Gastrocnemius medialis (tissue), 4 donors: ENCODE measurements at regions not wholly inside any gene's neighbourhood (a gene's known extent, or its start where the extent isn't known, plus 50 kb on each side); places are given as distances from the start of the nearest gene placed in this dataset.

Source experiments
- ATAC-seq, 2 donors: fragments of 150-250 bp; one replicate each; pipeline ENCODE4 v1.9.1; 2016
- DNase-seq, 2 donors: peaks; one replicate each; pipeline ENCODE4 v3.0.0-alpha.2; 2019
- H3K27ac ChIP-seq, 4 donors: fragments of 200-600 bp; sonication (generic); 1 replicate in 1 of 4; 2 replicates in 3 of 4; pipeline ENCODE4 v1.5.1; 2016 to 2018; ENCODE audit warnings: mild to moderate bottlenecking in 2 of 4, moderate library complexity in 1 of 4
- H3K27me3 ChIP-seq, 3 donors: fragments of 200-600 bp; sonication (generic) in 2 of 3; 1 replicate in 1 of 3; 2 replicates in 2 of 3; pipeline versions ENCODE4 v1.5.1 to v1.6.0; 2016 to 2019; ENCODE audit warnings: mild to moderate bottlenecking in 1 of 3, moderate library complexity in 1 of 3
- H3K36me3 ChIP-seq, 2 donors: fragments of 200-600 bp; sonication (generic) in 1 of 2; one replicate each; pipeline ENCODE4 v1.5.1; 2017 to 2018
- H3K4me1 ChIP-seq, 2 donors: fragments of 200-600 bp; sonication (generic) in 1 of 2; one replicate each; pipeline ENCODE4 v1.5.1; 2016 to 2017; ENCODE audit warnings: mild to moderate bottlenecking in 2 of 2
- H3K4me3 ChIP-seq, 4 donors: fragments of 200-600 bp; sonication (generic) in 3 of 4; 1 replicate in 1 of 4; 2 replicates in 3 of 4; pipeline ENCODE4 v1.5.1; 2016 to 2019; ENCODE audit warnings: mild to moderate bottlenecking in 2 of 4
- H3K9me3 ChIP-seq, 3 donors: fragments of 200-600 bp; sonication (generic) in 2 of 3; 1 replicate in 1 of 3; 2 replicates in 2 of 3; pipeline ENCODE4 v1.5.1; 2016 to 2019
- CTCF ChIP-seq, 5 experiments: fragments of 450-650 bp in 3 of 5; fragments of 200-600 bp in 2 of 5; sonication (generic) in 2 of 5; IDR thresholded peaks in 4 of 5; conservative IDR thresholded peaks in 1 of 5; 1 replicate in 4 of 5; 2 replicates in 1 of 5; pipeline ENCODE4 v1.5.1; 2016 to 2019; ENCODE audit warnings: antibody characterized with exemption in 5 of 5, mild to moderate bottlenecking in 3 of 5, moderate library complexity in 3 of 5
- POLR2A ChIP-seq, 2 donors: fragments of 450-650 bp; IDR thresholded peaks; one replicate each; pipeline ENCODE4 v1.6.1; 2017; ENCODE audit warnings: antibody characterized with exemption in 2 of 2, mild to moderate bottlenecking in 2 of 2, moderate library complexity in 2 of 2
- in situ Hi-C, 4 donors: fragments of 200-750 bp; cut with MboI; loops; one replicate each; pipeline versions ENCODE4 v1.15.0 to v1.8.0; 2017; ENCODE audit warnings: low sequenced_read_pairs in 4 of 4
- intact Hi-C: fragments of 100-400 bp; cut with DNase I; formaldehyde crosslinking; loops from one replicate; pipeline ENCODE4 v1.15.1; 2023; ENCODE audit warnings: low total_unique reads

- Histone ChIP-seq H3K27me3 (peaks cover 0 to 15% (median 9%) of the 10 kb centered on the region in 3 donors), H3K36me3 (no peaks in the 10 kb centered on the region), H3K27ac (no peak overlapping the region), H3K9me3 (no peaks in the 10 kb centered on the region), H3K4me1 (no peaks in the 10 kb centered on the region), H3K4me3 (no peak overlapping the region)
- TF ChIP-seq POLR2A (IDR thresholded peaks at IDR 0.05) (no peak), CTCF (IDR thresholded peaks at IDR 0.05 in 4 of 5, conservative IDR thresholded peaks at IDR 0.05 in 1 of 5) (no peak)
- intact Hi-C loops (no loop called here), in situ Hi-C loops (no loop called here)
- DNase-seq (no peak), ATAC-seq (no peak)
Measured at GRCh38 chr1:50278410-50278809, 144.8 kb downstream of the DMRTA2 start.

GRCh38 chr1:50275566-50275965 is 147.7 kb downstream of the DMRTA2 start:
- no peak overlapping the region for H3K4me3 ChIP-seq
- no peaks in the 10 kb centered on the region for H3K36me3 ChIP-seq
- in situ Hi-C loops (no loop called here), intact Hi-C loops (no loop called here)
- no peak overlapping the region for H3K27ac ChIP-seq
- H3K27me3 ChIP-seq: peaks cover 0 to 15% (median 9%) of the 10 kb centered on the region in 3 donors
- no peaks in the 10 kb centered on the region for H3K9me3 ChIP-seq
- no peak for ATAC-seq
- H3K4me1 ChIP-seq: no peaks in the 10 kb centered on the region
- DNase-seq: no peak
- no peak for TF ChIP-seq CTCF (IDR thresholded peaks at IDR 0.05 in 4 of 5, conservative IDR thresholded peaks at IDR 0.05 in 1 of 5)
- no peak for TF ChIP-seq POLR2A (IDR thresholded peaks at IDR 0.05)

GRCh38 chr1:50272912-50273311 is 150.3 kb downstream of the DMRTA2 start:
- in situ Hi-C loops: no loop called here

DNA sequence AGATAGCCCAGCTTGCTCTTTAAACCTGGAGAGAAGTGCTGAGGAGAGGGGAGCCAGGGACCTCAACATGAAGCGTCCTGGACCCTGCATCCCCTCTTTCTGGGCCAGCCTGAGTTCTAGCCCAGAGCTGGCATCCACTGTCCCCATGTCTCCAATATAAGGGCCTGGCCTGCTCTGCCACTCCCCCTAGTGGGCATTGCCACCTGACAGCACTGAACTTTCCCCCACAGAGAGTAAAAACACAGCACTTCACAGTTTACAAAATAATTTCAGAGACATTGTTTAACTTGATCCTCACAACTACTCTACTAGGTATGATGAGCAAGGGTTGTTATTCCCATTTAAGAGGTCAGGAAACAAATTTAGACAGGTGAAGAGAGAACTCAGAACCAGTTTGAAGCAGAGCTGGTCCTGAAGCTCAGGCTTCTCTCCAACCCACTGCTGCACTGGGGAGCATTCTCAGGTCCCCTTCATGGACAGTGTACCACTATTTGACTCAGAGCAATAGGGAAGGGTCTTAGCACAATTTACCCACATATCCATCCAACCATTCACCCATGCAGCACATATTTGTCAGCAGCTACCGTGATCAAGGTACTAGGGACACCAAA is 151.2 kb downstream of the DMRTA2 start:
- no peak for DNase-seq
- no peak overlapping the region for H3K27ac ChIP-seq
- no peaks in the 10 kb centered on the region for H3K4me1 ChIP-seq
- no peaks in the 10 kb centered on the region for H3K9me3 ChIP-seq
- no peak for ATAC-seq
- peaks cover 0 to 3% (median 0%) of the 10 kb centered on the region in 3 donors for H3K27me3 ChIP-seq
- H3K4me3 ChIP-seq: no peak overlapping the region
- intact Hi-C loops (no loop called here), in situ Hi-C loops (no loop called here)
- no peaks in the 10 kb centered on the region for H3K36me3 ChIP-seq
- TF ChIP-seq POLR2A (IDR thresholded peaks at IDR 0.05): no peak
- peak in 2 of 5 experiments; percentile 32 to 36 for TF ChIP-seq CTCF (IDR thresholded peaks at IDR 0.05 in 4 of 5, conservative IDR thresholded peaks at IDR 0.05 in 1 of 5)

More at GRCh38 chr1:50272912-50273311, 150.3 kb downstream of the DMRTA2 start:
- Histone ChIP-seq H3K4me3 (no peak overlapping the region), H3K4me1 (no peaks in the 10 kb centered on the region), H3K9me3 (no peaks in the 10 kb centered on the region), H3K36me3 (no peaks in the 10 kb centered on the region), H3K27ac (no peak overlapping the region), H3K27me3 (peaks cover 0 to 8% (median 4%) of the 10 kb centered on the region in 3 donors)
- no peak for ATAC-seq
- intact Hi-C loops: no loop called here
- TF ChIP-seq CTCF (IDR thresholded peaks at IDR 0.05 in 4 of 5, conservative IDR thresholded peaks at IDR 0.05 in 1 of 5): no peak
- no peak for TF ChIP-seq POLR2A (IDR thresholded peaks at IDR 0.05)
- no peak for DNase-seq

- TF ChIP-seq CTCF (IDR thresholded peaks at IDR 0.05 in 4 of 5, conservative IDR thresholded peaks at IDR 0.05 in 1 of 5): no peak
- TF ChIP-seq POLR2A (IDR thresholded peaks at IDR 0.05): no peak
- ATAC-seq (no peak), DNase-seq (no peak)
- Histone ChIP-seq H3K27me3 (peaks cover 0 to 3% (median 0%) of the 10 kb centered on the region in 3 donors), H3K4me1 (no peaks in the 10 kb centered on the region), H3K9me3 (no peaks in the 10 kb centered on the region), H3K36me3 (no peaks in the 10 kb centered on the region), H3K4me3 (no peak overlapping the region), H3K27ac (no peak overlapping the region)
- intact Hi-C loops (no loop called here), in situ Hi-C loops (no loop called here)
Measured at GRCh38 chr1:50271337-50271736, 151.9 kb downstream of the DMRTA2 start.
